ENCODE measurements at regions not wholly inside any gene's neighbourhood (a gene's known extent, or its start where the extent isn't known, plus 50 kb on each side); places are given as distances from the start of the nearest gene placed in this dataset.

GRCh38 chr3:118485693-118486092, 549.0 kb downstream of the IGSF11 start:
- TF ChIP-seq POLR2A (IDR thresholded peaks at IDR 0.05) (no peak), EP300 (IDR thresholded peaks at IDR 0.05; ENCODE audit: low read depth) (no peak)
- TF ChIP-seq, protein P1, sequence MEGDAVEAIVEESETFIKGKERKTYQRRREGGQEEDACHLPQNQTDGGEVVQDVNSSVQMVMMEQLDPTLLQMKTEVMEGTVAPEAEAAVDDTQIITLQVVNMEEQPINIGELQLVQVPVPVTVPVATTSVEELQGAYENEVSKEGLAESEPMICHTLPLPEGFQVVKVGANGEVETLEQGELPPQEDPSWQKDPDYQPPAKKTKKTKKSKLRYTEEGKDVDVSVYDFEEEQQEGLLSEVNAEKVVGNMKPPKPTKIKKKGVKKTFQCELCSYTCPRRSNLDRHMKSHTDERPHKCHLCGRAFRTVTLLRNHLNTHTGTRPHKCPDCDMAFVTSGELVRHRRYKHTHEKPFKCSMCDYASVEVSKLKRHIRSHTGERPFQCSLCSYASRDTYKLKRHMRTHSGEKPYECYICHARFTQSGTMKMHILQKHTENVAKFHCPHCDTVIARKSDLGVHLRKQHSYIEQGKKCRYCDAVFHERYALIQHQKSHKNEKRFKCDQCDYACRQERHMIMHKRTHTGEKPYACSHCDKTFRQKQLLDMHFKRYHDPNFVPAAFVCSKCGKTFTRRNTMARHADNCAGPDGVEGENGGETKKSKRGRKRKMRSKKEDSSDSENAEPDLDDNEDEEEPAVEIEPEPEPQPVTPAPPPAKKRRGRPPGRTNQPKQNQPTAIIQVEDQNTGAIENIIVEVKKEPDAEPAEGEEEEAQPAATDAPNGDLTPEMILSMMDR (IDR thresholded peaks at IDR 0.05) = no peak

Data from transverse colon (tissue), 3 donors.